HCT116 (cell line): ENCODE measurements at regions not wholly inside any gene's neighbourhood (a gene's known extent, or its start where the extent isn't known, plus 50 kb on each side); places are given as distances from the start of the nearest gene placed in this dataset.
"Not testable (repeated sequence)": the region's sequence is repeated elsewhere in the genome, so short reads cannot be mapped to it uniquely, and the experiment has no call there.

Experiments
- ATAC-seq: fragments of 200-7000 bp; cut with Tn5 transposase; 2 replicates; pipeline ENCODE4 v1.9.1; 2020; ENCODE audit warnings: mild to moderate bottlenecking, moderate library complexity
- BruUV-seq: library from RNA; stranded (reverse); fragments of 400-500 nt; replicated peaks from 2 replicates; lab custom pipeline; 2021; lab: Mats Ljungman, UMichigan
- CTCF ChIA-PET: fragments of 300-600 bp; sonication (Branson Sonifier 250); formaldehyde crosslinking; loops from one replicate; lab custom pipeline; 2021; ENCODE audit warnings: antibody characterized with exemption; lab: Charles Lee
- POLR2A ChIA-PET: fragments of 300-600, 350-600 bp; sonication (Branson Sonifier 250); formaldehyde crosslinking; loops from one replicate; lab custom pipeline; 2021; ENCODE audit warnings: antibody characterized with exemption; lab: Charles Lee
- RAD21 ChIA-PET, 2 experiments: fragments of 300-600 bp; sonication (Branson Sonifier 250); formaldehyde crosslinking; loops; one replicate each; lab custom pipeline; 2023; ENCODE audit warnings: low total read pairs in 2 of 2; ENCODE audit not compliant: uncharacterized antibody in 2 of 2, unreplicated experiment in 2 of 2, low non-redundant PET in 1 of 2; lab: Charles Lee
- DNase-seq: peaks from one replicate; pipeline ENCODE4 v3.0.0-alpha.2; 2010; ENCODE audit warnings: low read depth, low spot score
- H2AFZ ChIP-seq: fragments of 200-600 bp; shearing (Covaris generic), sonication (generic); 2 replicates; pipeline ENCODE4 v1.6.1; 2017; ENCODE audit warnings: low read depth, mixed run types, mixed read lengths, antibody characterized with exemption, low read length; ENCODE audit not compliant: poor library complexity, severe bottlenecking
- H3K27ac ChIP-seq: 2 replicates; pipeline ENCODE4 v1.5.1; 2012; ENCODE audit warnings: low read depth, low read length
- H3K27me3 ChIP-seq: fragments of 200-600 bp; sonication (generic); 2 replicates; pipeline ENCODE4 v1.6.1; 2016; ENCODE audit warnings: mixed run types, low read length, mixed read lengths; ENCODE audit not compliant: insufficient read depth
- H3K36me3 ChIP-seq, 2 experiments: fragments of 200-500 bp in 1 of 2; fragments of 200-600 bp in 1 of 2; sonication (Bioruptor generic) in 1 of 2; sonication (generic) in 1 of 2; 2 replicates each; pipeline versions ENCODE4 v1.5.1 to v1.6.1; 2014 to 2016; ENCODE audit warnings: low read length in 2 of 2, inconsistent platforms in 1 of 2, mixed read lengths in 1 of 2, mixed run types in 1 of 2; ENCODE audit not compliant: insufficient read depth in 2 of 2, control insufficient read depth in 1 of 2
- H3K4me1 ChIP-seq, 2 experiments: fragments of 200-600 bp in 1 of 2; sonication (generic) in 1 of 2; 2 replicates each; pipeline versions ENCODE4 v1.5.1 to v1.6.1; 2012 to 2017; ENCODE audit warnings: low read length in 2 of 2, inconsistent platforms in 1 of 2, mild to moderate bottlenecking in 1 of 2, mixed read lengths in 1 of 2, mixed run types in 1 of 2, moderate library complexity in 1 of 2; ENCODE audit not compliant: insufficient read depth in 2 of 2, control insufficient read depth in 1 of 2
- H3K4me2 ChIP-seq: fragments of 200-600 bp; sonication (generic); 2 replicates; pipeline ENCODE4 v1.6.1; 2017; ENCODE audit warnings: mixed run types, low read length, mixed read lengths
- H3K4me3 ChIP-seq, 2 experiments: fragments of 200-600 bp in 1 of 2; sonication (generic) in 1 of 2; replicated peaks in 1 of 2; 2 replicates each; pipeline ENCODE4 v1.5.1; 2011 to 2016; ENCODE audit warnings: low read length in 2 of 2, control low read depth in 1 of 2, low read depth in 1 of 2, mild to moderate bottlenecking in 1 of 2, mixed read lengths in 1 of 2, mixed run types in 1 of 2
- H3K79me2 ChIP-seq: fragments of 200-600 bp; sonication (generic); 2 replicates; pipeline ENCODE4 v1.6.1; 2017; ENCODE audit warnings: mild to moderate bottlenecking, mixed run types, low read length, moderate library complexity, mixed read lengths; ENCODE audit not compliant: insufficient read depth
- H3K9ac ChIP-seq: fragments of 200-600 bp; sonication (generic); 2 replicates; pipeline ENCODE4 v1.6.1; 2016; ENCODE audit warnings: low read length, mixed read lengths
- H3K9me2 ChIP-seq: fragments of 200-600 bp; sonication (generic), shearing (Covaris generic); 2 replicates; pipeline ENCODE4 v1.6.1; 2017; ENCODE audit warnings: mixed run types, mild to moderate bottlenecking, moderate library complexity; ENCODE audit not compliant: insufficient read depth
- H3K9me3 ChIP-seq, 2 experiments: fragments of 200-500 bp in 1 of 2; fragments of 200-600 bp in 1 of 2; sonication (Bioruptor generic) in 1 of 2; sonication (generic) in 1 of 2; 2 replicates each; pipeline ENCODE4 v1.6.1; 2014 to 2017; ENCODE audit warnings: low read length in 2 of 2, mixed read lengths in 2 of 2, inconsistent platforms in 1 of 2, low read depth in 1 of 2, mild to moderate bottlenecking in 1 of 2, mixed run types in 1 of 2, moderate library complexity in 1 of 2; ENCODE audit not compliant: control insufficient read depth in 1 of 2, insufficient read depth in 1 of 2
- H4K20me1 ChIP-seq: fragments of 200-600 bp; sonication (generic), shearing (Covaris generic); 2 replicates; pipeline ENCODE4 v1.6.1; 2017; ENCODE audit warnings: mixed run types, mild to moderate bottlenecking, moderate library complexity; ENCODE audit not compliant: insufficient read depth
- CTCF ChIP-seq, 3 experiments: fragments of 200-600 bp in 1 of 3; sonication (generic) in 1 of 3; IDR thresholded peaks in 2 of 3; conservative IDR thresholded peaks in 1 of 3; 2 replicates each; pipeline ENCODE4 v1.5.1; 2012 to 2017; ENCODE audit warnings: low read depth in 2 of 3, low read length in 2 of 3, antibody characterized with exemption in 1 of 3, borderline replicate concordance in 1 of 3, control low read depth in 1 of 3, mild to moderate bottlenecking in 1 of 3, mixed read lengths in 1 of 3, mixed run types in 1 of 3, moderate library complexity in 1 of 3; ENCODE audit not compliant: insufficient read depth in 1 of 3
- RAD21 ChIP-seq: IDR thresholded peaks from 2 replicates; pipeline ENCODE4 v1.6.1; 2012; ENCODE audit warnings: low read depth, mild to moderate bottlenecking
- intact Hi-C: fragments of 100-400 bp; cut with micrococcal nuclease; formaldehyde crosslinking; loops from 2 replicates; pipeline ENCODE4 v1.10.0; 2022

DNA sequence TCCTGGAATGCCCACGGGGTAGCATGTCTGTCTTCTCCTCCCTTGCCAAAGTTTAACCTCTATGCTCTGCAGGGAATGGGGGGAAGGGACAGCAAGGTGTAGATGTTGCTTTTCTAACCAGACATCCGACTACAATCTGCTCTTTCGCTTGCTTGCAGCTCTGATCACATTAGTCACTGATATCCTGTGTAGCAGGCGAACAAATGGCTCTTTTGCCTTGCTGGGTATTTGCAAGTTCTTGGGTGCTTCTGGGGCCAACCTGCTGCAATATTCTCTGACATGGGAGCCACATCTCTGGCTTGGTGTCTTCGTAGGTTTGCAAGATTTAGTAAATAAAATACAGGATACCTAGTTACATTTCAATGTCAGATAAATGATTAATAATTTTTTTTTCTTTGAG, 190.0 kb downstream of the ASB1 start (continued):
- TF ChIP-seq CTCF (IDR thresholded peaks at IDR 0.05 in 2 of 3, conservative IDR thresholded peaks at IDR 0.05 in 1 of 3; ENCODE audit: borderline replicate concordance in 1 of 3, insufficient read depth in 1 of 3, low read depth in 2 of 3, low read length in 2 of 3): no peak

DNA sequence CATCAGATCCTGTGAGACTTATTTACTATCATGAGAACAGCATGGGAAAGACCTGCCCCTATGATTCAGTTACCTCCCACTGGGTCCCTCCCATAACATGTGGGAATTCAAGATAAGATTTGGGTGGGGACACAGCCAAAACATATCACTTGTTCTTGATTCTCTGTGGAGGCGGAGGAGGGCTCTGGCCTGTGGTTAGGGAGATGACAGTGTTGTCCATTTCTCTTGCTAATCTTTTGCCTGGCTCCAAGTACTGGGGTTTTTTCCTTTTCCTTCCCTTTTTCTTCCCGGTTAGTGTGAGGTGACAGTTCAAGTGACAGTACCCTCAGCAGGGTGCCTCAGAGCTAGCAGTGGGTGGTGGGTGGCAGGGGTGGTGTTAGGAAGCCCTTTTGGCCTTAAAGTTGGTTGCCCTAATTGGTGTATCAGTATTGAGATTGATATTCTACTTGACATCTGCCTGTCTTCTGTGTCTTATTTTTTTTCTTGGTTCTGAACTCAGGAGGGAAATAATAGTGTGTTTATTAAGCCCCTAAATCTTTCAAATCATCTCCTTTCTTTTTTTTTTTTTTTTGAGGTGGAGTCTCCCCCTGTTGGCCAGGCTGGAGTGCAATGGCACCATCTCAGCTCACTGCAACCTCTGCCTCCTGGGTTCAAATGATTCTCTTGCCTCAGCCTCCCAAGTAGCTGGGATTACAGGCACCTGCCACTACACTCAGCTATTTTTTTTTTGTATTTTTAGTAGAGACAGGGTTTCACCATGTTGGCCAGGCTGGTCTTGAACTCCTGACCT, 192.0 kb downstream of the ASB1 start:
- intact Hi-C loops: loop anchor here (1.0 kb wide), 1 partner anchor 105 kb away; no protein-coding TSS in a partner anchor
- peak; percentile 50 for TF ChIP-seq RAD21
- peak; percentile 24 to 46 (median 33); a peak in 4 of 6 replicates for TF ChIP-seq CTCF (IDR thresholded peaks at IDR 0.05 in 2 of 3, conservative IDR thresholded peaks at IDR 0.05 in 1 of 3; ENCODE audit: borderline replicate concordance in 1 of 3, insufficient read depth in 1 of 3, low read depth in 2 of 3, low read length in 2 of 3)
- not testable (repeated sequence) for ATAC-seq, H3K27ac ChIP-seq, H4K20me1 ChIP-seq, H3K4me2 ChIP-seq, H3K9ac ChIP-seq, H3K27me3 ChIP-seq, DNase-seq, BruUV-seq, H3K9me2 ChIP-seq, H3K4me3 ChIP-seq, H3K9me3 ChIP-seq, H3K79me2 ChIP-seq, H3K36me3 ChIP-seq, H3K4me1 ChIP-seq, H2AFZ ChIP-seq
- ChIA-PET POLR2A (interaction anchor here (0.7 kb wide), 1 partner anchor 135 kb away, joined by 3 read pairs; no protein-coding TSS in a partner anchor), CTCF (interaction anchor here (0.6 to 1.3 kb wide), 6 partner anchors 9 to 248 kb away, joined by 3 to 6 read pairs (median 3); no protein-coding TSS in a partner anchor), RAD21 (interaction anchor here (0.7 to 1.0 kb wide), 5 partner anchors 9 to 252 kb away, joined by 3 to 5 read pairs (median 4); no protein-coding TSS in a partner anchor)
